OCI-LY3 (cell line): ENCODE measurements at regions not wholly inside any gene's neighbourhood (a gene's known extent, or its start where the extent isn't known, plus 50 kb on each side); places are given as distances from the start of the nearest gene placed in this dataset.

Experiments used
- EZH2phosphoT487 ChIP-seq: fragments of 200-600 bp; shearing (Covaris generic); IDR thresholded peaks from 2 replicates; pipeline ENCODE4 v1.6.1; 2018; ENCODE audit warnings: antibody characterized with exemption, mixed run types, low read depth
- TF ChIP-seq, protein P1 (sequence below): fragments of 200-600, 300-600 bp; sonication (generic); IDR thresholded peaks from 2 replicates; pipeline ENCODE4 v1.5.1; 2014; ENCODE audit warnings: antibody characterized with exemption, low read length, low read depth

DNA sequence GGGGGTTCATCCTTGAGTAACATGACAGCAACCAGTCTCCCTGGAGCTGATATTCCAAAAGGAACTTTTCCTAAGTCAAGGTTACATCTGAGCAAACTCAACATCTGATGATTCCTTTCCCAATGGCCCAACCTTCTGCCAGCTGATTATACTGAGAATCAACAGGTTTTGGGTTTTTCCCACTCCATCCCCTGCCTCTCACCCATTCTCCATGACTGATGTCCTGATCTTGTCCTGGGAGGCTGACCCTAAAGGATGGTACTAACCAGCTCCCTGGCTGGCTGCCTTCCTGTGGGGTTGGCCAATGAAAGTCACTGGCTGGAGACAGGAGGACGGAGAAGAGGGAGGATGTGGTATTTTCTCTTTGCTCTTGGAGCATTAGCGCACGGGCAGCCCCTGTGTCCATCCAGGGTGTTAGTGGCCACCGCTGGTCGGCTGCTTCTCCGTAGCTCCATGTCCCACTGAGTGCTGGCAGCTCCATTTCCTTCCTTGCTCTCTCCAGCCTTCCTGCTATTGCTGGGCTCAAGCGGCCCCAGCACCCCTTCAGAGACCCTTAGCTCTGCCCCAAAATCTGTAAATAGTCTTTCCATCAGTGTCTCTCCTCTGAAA lies 306.2 kb upstream of the PITRM1 start:
- TF ChIP-seq, protein P1, sequence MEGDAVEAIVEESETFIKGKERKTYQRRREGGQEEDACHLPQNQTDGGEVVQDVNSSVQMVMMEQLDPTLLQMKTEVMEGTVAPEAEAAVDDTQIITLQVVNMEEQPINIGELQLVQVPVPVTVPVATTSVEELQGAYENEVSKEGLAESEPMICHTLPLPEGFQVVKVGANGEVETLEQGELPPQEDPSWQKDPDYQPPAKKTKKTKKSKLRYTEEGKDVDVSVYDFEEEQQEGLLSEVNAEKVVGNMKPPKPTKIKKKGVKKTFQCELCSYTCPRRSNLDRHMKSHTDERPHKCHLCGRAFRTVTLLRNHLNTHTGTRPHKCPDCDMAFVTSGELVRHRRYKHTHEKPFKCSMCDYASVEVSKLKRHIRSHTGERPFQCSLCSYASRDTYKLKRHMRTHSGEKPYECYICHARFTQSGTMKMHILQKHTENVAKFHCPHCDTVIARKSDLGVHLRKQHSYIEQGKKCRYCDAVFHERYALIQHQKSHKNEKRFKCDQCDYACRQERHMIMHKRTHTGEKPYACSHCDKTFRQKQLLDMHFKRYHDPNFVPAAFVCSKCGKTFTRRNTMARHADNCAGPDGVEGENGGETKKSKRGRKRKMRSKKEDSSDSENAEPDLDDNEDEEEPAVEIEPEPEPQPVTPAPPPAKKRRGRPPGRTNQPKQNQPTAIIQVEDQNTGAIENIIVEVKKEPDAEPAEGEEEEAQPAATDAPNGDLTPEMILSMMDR = no peak
- TF ChIP-seq EZH2phosphoT487 = no peak
